GM21381 (cell line): ENCODE measurements at regions not wholly inside any gene's neighbourhood (a gene's known extent, or its start where the extent isn't known, plus 50 kb on each side); places are given as distances from the start of the nearest gene placed in this dataset.
"Not testable (repeated sequence)": the region's sequence is repeated elsewhere in the genome, so short reads cannot be mapped to it uniquely, and the experiment has no call there.

Experiments used
- ATAC-seq: cut with Tn5 transposase; IDR thresholded peaks from one replicate; pipeline ENCODE4 v1.9.1; 2021; ENCODE audit warnings: mild to moderate bottlenecking, moderate library complexity; ENCODE audit not compliant: unreplicated experiment

DNA sequence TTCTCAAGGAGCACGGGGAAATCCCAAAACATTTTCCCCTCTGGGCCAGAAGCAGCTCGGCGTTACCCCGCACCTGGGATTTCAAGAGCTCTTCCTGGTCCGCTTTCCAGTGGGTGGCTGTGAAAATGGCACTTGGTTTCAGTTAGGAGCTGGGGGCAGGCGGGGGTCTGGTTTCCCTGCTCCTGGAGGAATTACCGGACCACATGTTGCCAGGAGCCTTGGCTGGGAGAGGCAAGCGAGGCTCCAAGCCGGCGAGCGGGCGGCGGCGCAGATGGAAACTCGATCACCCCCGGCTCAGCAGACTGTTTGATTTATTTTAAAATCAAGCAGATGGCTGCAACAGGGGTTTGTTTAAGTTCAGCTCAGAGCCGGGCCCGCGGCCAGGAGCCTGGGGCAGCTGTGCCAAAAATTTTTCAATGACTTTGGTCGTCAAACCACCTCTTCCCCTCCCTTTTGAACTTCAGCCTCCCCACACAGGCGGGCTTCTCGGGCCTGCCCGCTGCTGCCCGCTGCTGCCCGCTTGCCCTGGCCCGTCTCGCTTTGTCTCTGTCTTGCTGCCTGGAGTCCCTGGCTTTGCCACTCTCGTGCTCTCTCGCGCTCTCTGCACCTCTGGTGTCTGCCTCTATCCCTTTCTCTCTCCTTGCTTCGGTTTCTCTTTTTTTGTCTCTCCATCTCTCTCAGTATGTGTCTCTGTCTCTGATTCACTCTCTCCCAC lies 108.0 kb upstream of the CIBAR2 start:
- ATAC-seq: no peak

DNA sequence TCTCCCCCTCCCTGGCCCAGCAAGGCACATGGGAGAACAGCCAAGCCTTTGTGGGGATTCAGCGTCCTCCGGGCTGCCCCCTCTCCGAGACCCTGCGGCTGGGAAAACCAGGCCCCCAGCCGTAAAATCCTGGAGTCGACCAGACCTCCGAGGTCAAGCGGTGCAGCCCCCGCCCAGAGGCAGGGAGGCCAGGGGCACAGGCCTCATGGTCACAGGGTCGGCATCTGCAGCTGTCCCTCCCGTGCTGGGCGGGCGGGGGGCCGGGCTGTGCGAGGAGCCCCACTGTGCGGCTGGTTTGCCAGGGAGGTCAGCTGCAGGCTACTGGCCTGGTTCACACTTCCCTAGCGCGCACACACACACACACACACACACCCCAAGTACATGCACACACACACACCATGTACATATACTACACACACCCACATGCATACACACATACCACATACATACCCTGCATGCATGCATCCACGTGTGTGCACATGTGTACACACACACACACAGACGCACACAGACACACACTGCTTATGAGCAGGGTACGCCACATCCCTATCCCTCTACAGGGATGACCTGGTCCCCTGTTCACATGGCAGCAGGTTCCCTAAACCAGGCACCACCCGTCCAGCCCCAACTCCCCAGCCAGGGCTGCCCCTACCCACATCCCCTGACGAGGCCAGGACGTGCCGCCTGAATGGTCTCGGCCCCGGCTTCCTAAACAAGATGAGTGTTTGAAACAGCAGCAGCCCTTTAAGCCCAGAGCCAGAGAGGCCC lies 108.9 kb upstream of the CIBAR2 start:
- ATAC-seq: no peak

DNA sequence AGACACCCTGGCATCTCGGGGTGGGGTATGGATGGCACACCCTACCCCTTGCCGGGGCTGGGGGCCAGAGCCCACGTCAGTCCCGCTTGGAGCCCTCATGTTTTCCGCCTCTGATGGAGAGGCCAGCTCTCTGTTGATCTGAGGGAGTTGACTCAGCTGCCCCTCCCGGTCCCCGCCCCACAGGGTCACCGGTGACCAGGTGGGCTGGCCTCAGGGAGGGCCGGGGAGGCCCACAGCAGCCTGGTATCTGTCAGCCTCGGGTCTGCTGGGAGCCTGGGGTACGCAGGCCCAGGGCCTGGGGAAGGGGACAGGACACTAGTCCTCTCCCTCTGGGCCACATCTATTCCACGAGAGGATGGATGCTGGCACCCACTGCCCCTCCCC lies 109.5 kb upstream of the CIBAR2 start:
- no peak for ATAC-seq

DNA sequence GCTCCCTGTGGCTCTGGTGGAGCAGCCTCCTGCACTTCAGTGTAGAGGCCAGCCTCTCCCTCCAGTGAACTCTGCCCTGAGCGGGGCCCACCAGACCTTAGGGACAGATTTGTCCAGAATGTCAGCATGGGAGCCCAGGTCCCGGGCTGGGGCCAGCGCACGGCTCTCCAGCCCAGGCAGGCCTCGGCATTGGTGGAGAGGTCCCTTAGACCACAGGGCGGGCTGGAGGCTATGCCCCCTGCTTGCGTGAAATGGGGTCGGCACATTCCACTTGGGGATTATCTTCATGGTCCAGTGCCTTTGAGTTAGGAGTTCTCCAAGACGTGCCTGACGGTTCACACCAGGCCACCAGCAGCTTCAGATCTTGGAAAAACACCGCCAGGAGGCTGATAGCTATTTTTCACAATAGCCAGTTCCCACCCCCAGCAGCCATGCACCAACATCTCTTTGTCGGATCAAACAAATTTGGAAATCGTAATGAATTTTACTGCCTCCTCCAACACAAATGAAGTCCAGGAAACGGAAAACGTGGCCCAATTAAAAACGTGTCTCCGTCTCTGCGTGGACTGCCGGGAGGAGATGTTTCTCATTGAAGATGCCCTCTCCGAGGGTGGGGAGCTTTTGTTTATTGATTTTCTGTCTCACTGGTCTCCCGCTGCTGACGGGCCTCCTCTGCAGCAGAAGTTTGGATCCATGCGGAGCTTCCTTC lies 110.0 kb upstream of the CIBAR2 start:
- ATAC-seq: no peak

DNA sequence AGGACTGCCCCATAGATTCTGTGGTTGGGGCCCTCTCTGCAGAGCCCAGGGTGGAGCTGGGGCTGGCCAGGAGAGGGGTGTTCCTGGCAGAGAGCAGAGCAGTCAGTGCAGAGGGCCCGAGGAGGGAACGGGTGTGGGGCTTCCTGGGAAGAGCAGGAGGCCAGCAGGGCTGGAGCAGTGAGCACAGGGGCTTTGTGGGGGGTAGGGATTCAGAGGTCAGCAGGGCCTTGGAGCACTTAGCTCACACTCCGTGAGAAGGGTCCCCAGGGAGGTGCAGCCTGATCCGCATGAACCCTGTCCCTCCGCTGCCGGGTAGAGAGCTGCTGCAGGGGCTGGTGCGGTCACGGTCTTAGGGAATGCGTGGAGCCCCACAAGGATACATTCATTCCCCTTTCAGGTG lies 113.0 kb upstream of the CIBAR2 start:
- ATAC-seq: no peak

DNA sequence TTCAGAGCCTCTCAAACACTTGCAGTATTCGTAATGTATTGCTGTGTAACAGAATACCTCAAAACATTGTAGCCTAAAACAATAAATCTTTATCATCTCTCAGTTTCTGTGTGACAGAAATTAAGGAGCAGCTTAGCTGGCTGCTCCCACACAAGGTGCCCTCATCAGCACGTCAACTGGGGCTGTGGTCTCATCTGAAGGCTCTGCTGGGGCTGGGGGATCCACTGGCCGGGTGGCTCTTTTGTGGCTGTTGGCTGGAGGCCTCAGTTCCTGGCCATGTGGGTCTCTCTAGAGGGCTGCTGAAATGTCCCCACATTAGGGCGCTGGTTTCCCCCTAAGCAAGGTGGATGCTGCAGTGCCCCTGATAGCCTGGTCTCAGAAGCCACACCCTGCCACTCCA lies 113.4 kb upstream of the CIBAR2 start:
- no peak for ATAC-seq

DNA sequence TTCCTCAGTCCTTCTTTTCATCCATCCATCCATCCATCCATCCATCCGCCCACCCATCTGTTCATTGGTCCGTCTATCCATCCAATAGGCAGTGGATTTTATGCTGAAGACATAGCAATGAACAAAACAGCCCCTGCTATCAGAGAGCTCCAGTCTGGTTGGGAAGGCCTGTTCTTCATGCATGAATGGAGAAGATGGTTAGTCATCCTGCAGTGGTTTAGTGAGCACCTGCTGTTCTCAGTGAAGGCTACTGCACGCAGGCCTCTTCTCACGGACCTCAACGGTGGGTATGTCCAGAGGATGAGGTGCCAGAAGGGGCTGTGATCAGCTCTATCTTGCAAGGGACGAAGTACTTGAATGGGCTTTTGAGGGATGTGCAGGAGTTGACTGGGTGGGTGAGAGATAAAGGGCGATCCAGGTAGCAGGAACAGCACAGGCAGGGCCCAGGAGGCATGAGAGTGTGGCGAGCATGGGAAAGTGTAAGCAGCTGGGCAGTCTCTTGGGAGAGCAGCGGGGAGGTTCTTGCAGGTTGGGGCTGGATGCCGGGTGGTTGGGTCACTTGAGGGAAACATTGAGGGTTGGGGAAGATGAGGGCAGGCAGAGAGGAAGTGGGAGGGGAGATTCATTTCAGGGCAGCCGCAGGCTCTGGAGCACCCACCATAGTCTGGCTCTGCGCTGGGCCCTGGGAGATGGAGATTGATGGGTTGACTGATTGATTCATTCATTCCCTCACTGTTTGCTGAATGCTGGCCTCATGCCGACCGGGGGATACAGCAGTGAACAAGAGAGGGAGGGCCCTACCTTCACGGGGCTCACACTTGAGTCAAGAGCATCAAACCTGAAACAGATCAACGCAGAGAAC lies 115.0 kb upstream of the CIBAR2 start:
- peak; percentile 76 for ATAC-seq

DNA sequence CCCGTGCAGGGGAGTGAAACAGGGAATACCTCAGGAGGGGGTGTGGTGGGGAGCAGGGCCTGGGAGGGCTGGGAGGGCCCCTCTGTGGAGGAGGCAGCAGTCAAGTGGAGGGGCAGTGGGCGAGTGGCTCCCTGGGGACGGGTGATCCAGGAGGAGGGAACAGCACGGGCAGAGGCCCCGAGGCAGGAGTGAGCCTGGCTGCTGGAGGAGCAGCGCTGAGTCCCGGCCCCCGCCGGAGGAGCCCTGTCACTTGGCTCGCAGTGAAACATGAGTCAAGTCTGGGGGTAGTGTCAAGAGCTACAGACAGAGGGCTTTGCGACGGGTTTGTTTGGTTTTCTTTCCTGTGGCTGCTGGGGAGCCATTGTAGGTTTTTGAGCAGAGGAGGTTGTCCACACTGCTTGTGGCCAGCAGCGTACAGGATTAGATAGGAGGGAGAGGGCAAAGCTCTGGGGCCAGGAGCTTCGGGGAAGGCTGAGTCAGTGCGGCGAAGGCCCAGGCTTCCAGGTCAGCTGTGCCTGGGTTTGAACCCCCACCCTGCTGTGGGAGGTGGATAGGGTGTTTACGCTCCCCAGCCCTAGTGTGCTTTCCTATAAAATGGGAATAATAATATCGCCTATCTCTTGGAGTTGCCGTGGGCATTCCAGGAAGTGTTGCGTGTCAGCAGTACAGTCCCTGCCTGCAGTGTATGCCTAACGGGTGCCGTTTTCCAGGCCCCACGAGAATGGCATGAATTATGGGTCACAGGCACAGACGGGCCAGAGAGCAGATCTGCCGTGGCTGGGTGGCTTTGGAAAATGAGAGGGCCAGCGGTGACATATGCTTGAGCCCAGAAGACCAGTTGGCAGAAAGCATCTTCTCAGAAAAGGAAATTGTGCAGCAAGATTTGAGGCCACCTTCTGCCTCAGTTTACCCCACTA lies 115.9 kb upstream of the CIBAR2 start:
- no peak for ATAC-seq

DNA sequence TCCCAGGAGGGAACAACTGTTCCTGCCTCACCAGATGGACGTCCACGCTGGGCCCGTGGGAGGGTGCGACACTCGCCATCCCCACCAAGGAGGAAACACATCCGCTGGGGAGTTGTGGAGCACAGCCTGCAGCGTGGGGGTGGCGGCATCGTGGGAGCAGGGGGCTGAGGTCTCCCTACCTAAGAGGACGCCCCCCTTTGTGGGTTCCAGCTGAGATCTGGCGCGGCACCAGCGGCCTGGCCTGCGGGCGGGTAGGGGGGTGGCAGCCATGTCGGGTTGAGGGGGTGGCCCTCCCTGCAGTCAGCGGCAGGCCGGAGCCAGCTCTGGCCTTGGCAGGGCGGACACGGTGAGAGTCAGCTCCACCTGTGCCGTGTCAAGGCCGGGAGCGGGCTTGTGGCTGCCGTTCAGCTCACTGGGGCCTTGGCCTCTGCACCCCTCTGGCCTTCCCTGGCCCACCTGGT lies 116.7 kb upstream of the CIBAR2 start:
- ATAC-seq: no peak

DNA sequence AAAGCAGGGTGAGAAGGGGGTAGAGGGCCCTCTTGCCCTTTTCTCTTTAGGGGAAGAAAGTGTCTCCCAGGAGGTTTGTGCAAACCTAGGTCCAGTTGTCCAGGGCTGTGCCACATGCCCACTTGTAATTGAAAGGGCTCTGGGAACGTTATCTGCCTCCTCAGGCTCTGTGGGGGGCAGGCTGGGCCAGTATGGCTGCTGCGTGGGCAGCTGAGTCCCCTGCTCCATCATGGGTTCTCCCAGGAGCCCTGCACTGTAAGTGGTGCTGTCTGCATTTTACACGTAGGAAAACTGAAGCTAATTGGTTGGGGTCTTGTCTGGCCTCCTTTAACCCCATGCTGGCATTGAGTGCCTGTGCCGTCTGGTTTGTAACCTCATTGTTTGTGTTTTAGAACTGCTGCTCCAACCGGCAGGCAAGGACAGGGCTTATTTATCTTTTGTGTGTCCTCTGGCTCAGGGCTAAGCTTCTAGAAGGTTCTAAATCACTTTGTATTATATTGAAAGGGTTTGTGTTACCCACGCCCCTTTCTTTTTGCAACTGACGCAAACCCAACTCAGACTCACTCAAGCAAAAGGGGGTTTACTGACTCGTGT lies 117.7 kb upstream of the CIBAR2 start:
- ATAC-seq: no peak

DNA sequence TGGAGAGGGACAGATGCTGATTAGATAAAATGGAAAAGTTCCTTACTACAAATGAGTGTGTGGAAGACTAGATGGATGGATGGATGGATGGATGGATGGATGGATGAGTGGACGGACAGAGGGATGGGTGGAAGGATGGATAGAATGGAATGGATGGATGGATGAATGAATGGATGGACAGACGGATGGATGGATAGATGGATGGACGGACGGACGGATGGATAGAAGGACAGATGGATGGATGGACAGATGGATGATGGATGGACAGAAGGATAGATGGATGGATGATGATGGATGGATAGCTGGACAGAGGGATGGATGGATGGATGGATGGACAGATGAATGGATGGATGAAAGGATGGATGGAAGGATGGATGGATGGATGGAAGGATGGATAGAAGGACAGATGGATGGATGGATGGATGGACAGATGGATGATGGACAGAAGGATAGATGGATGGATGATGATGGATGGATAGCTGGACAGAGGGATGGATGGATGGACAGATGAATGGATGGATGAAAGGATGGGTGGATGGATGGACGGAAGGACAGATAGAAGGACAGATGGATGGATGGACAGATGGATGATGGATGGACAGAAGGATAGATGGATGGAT lies 118.6 kb upstream of the CIBAR2 start:
- not testable (repeated sequence) for ATAC-seq

DNA sequence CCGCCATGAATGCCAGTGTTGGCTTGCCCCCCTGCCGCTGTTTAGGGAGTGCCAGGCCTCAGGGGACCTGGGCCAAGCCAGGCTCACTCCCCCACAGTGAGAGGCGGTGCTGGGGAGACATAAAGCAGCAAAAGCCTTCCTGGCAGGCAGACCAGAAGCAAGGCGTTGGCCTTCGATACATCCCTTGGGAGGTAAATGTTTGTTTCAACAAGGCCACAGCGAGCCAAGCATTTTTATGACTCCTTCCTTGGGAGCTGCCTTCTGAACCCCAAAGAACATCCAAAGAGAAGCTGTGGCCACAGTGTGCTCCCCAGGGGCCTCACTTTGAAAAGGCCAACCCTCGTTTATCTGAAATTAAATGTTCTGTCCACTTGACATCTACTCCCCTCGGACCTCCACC lies 119.7 kb upstream of the CIBAR2 start:
- ATAC-seq: no peak

DNA sequence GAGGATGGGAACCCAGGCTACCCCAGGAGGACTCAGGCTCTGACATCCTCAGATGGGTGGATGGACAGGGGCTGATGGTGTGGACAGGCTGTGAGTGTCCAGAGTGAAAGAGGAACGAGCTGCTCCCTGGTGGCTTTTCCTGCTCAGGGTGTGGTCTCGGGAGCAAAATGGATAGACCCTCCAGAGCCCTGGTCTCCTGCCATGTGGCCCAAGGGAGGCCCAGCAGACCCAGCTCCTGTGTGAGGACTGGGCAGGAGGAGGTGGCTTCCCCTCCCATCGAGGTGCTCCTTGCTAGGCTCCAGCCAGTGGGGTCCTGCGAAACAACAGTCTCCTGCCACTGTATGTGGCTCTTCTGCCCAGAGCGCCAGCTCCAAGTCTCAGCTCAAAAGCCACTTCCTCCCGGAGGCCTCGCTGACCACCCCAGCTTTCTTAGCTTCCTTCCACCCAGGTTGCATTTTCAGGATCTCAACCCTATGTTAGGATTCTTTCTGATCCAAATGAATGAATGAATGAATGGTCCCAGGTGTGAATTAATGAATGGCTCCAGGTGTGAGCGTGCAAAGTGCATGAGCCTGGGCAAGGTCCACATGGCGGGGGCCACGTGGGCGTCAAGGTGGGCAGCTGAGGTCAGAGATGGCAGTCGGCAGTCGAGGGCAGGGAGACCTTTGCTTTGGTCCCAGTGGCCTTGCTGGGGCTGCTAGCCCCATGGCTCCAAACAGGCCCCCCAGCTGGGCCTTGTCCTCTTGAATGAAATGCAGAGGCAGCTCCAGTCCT lies 120.3 kb upstream of the CIBAR2 start:
- no peak for ATAC-seq

DNA sequence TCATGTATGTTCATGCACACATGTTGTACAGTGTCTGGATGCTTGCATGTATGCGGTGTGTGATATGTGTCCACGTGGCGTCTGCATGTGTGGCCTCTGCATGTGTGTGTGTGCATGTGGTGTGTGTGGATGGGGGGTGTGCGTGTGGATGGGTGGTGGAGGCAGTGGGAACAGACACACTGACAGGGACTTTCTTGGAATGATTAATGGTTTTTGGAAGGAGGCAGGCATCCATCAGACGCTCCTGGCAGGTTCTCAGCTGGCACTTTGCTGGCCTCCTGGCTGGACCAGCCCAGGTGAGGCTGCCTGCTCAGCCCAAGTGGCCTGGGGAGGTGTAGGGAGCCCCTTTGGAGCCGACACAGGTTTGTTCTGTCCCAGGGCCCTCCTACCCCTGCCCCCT lies 121.2 kb upstream of the CIBAR2 start:
- ATAC-seq: no peak

DNA sequence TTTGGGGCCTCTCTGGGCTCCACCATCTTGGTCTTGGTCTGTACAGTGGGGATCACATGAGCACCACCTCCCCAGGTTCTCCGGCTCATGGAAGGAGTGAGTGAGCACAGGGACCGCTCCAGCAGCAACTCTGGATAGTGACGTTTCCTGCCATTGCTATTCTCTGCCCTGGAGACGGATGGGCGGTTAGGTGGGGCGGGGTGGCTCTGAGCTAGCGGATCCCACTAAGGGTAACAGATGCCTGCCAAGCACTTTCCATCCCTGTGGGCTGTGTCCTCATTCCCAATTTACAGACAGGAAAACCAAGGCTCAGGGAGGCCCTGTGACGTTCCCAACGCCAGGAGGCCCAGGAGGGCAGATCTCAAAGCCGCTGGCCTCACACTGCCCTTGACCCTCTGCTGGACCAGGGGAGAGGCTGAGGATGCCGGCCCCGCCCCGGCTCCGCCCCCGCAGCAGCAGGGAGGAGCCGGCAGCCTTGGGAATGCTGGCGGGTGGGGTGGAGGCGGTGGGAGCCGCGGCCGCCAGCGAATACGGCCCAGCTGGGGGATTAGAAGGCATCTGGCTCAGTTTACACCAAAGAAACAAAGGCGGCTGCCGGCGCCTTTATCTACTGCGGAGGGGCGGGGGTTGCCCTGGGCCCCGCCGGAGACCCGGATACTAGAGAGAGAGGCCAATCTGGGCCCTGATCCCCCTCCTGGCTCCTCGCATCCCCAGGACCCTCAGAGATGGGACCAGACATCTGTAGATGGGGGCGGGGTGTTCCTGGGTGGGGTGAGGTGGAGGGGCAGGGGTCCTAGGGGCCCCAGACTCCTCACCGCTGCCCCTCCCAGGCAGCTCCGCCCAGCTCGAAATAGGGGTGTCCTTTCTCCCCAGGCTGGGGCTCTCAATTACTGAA lies 122.3 kb upstream of the CIBAR2 start:
- ATAC-seq: no peak

DNA sequence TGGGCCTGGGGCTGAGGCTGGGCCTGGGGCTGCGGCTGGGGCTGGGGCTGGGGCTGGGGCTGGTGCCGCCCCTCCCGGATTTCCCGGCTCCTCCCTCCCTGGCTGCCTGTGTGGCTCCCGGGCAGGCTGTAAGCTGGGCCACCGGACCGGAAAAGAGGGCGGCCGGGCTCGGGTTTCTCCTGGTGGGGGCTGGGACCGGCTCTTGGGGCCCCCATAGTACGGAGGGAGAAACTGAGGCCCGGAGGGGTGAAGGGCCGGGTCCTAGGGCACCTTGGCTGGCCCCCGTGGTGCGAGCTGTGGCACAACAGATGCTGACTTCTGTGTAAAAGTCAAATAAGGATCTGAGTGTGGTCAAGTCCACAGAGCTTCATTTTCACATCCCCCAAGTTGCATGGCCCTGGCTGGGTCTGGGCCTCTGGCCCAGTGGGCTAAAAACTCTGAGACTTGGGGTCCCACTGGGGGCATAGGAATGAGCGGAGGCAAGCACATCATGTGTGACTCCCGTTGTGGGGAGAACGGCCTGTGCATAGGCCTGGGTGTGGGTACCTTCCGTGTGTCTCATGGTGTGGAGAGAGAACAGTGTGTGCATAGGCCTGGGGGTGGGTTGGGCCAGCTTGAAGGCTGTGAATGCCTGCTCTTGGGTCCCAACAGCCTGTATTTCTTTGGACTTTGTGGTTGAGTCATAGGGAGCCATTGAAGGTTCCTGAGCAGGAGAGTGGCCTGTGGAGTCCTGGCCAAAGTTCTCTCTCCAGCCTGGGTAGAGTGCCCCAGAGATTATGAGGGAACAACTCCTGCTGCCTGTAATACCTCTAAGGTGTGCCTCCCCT lies 123.9 kb upstream of the CIBAR2 start:
- no peak for ATAC-seq

DNA sequence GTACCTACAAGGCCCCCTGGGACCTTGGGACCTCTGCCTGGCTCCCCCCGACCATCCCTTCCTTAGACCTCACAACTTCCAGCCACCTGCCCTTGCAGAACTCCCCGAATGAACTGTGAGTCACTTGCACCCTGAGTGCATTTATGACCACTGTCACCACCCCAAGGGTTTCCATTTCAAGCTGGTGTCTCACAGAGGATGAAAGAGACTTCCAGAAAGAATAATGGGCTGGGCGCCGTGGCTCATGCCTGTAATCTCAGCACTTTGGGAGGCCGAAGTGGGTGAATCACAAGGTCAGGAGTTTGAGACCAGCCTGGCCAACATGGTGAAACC lies 124.5 kb upstream of the CIBAR2 start:
- no peak for ATAC-seq
